ENCODE measurements at regions not wholly inside any gene's neighbourhood (a gene's known extent, or its start where the extent isn't known, plus 50 kb on each side); places are given as distances from the start of the nearest gene placed in this dataset.

DNA sequence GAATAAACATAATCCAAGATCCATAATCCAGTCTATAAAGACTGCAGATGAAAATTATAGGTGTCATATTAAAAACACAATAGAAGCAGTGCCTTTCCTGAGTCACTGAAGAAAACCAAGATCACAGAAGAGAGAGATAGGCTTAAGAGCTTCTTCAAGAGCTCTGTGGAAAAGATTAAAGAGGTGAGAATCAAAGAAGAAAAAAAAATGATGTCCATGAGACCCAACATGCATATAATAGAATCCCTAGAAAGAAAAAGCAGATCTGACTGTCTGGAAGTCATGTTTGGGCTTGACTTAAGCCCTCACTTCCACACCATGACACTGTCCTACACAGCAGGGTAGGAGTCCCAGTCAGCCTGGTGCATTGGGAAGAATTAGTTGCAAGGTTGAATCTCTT, 205.6 kb upstream of the PROK2 start:
- BruUV-seq (replicated peaks): no TSS peak

DNA sequence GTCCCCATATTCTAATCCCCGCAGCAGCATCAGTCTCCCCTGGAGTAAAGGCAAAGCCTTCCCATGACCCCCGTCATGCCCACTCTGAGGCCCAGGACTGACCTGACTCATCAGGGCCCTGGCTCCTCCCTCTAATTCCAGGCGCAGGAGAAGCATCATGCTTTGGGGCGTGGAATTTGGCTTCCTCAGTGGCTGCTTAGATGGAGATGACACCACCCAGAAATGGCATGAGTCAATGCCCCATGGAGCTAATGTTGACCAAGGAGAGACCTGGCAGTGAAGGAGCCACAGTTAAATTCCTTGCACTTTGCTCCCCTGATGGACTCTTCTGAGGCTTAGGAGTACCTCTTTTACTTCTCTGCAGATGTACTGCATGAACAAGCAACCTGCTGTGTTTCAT, 204.2 kb upstream of the PROK2 start:
- in situ Hi-C loops (cut with HindIII; ENCODE audit: low pct_unique_long_range_greater_than_20kb, low sequenced_read_pairs): no loop called here
- H3K27ac ChIP-seq (ENCODE audit: low read length): no peak overlapping the region
- no peaks in the 10 kb centered on the region for H3K9me3 ChIP-seq (ENCODE audit: control insufficient read depth, insufficient read depth, low read depth, low read length)
- BruUV-seq (replicated peaks): no TSS peak
- DNase-seq (ENCODE audit: low read depth, low spot score): no peak
- ChIA-PET POLR2A (no interaction called here), CTCF (no interaction called here)
- ATAC-seq: no peak
- no peaks in the 10 kb centered on the region for H3K4me1 ChIP-seq (ENCODE audit: control insufficient read depth, insufficient read depth, low read length)
- H3K36me3 ChIP-seq (ENCODE audit: control insufficient read depth, insufficient read depth, low read length): no peaks in the 10 kb centered on the region
- no peaks in the 10 kb centered on the region for H3K27me3 ChIP-seq (ENCODE audit: control insufficient read depth, insufficient read depth, low read length)
- no peak for TF ChIP-seq SIN3A (IDR thresholded peaks at IDR 0.05; ENCODE audit: borderline replicate concordance, insufficient read depth, low read depth, low read length)
- no peak for TF ChIP-seq POLR2AphosphoS5 (IDR thresholded peaks at IDR 0.05; ENCODE audit: low read depth, low read length)
- TF ChIP-seq, protein P1, sequence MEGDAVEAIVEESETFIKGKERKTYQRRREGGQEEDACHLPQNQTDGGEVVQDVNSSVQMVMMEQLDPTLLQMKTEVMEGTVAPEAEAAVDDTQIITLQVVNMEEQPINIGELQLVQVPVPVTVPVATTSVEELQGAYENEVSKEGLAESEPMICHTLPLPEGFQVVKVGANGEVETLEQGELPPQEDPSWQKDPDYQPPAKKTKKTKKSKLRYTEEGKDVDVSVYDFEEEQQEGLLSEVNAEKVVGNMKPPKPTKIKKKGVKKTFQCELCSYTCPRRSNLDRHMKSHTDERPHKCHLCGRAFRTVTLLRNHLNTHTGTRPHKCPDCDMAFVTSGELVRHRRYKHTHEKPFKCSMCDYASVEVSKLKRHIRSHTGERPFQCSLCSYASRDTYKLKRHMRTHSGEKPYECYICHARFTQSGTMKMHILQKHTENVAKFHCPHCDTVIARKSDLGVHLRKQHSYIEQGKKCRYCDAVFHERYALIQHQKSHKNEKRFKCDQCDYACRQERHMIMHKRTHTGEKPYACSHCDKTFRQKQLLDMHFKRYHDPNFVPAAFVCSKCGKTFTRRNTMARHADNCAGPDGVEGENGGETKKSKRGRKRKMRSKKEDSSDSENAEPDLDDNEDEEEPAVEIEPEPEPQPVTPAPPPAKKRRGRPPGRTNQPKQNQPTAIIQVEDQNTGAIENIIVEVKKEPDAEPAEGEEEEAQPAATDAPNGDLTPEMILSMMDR (IDR thresholded peaks at IDR 0.05): no peak
- TF ChIP-seq, protein P2, sequence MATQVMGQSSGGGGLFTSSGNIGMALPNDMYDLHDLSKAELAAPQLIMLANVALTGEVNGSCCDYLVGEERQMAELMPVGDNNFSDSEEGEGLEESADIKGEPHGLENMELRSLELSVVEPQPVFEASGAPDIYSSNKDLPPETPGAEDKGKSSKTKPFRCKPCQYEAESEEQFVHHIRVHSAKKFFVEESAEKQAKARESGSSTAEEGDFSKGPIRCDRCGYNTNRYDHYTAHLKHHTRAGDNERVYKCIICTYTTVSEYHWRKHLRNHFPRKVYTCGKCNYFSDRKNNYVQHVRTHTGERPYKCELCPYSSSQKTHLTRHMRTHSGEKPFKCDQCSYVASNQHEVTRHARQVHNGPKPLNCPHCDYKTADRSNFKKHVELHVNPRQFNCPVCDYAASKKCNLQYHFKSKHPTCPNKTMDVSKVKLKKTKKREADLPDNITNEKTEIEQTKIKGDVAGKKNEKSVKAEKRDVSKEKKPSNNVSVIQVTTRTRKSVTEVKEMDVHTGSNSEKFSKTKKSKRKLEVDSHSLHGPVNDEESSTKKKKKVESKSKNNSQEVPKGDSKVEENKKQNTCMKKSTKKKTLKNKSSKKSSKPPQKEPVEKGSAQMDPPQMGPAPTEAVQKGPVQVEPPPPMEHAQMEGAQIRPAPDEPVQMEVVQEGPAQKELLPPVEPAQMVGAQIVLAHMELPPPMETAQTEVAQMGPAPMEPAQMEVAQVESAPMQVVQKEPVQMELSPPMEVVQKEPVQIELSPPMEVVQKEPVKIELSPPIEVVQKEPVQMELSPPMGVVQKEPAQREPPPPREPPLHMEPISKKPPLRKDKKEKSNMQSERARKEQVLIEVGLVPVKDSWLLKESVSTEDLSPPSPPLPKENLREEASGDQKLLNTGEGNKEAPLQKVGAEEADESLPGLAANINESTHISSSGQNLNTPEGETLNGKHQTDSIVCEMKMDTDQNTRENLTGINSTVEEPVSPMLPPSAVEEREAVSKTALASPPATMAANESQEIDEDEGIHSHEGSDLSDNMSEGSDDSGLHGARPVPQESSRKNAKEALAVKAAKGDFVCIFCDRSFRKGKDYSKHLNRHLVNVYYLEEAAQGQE (IDR thresholded peaks at IDR 0.05; ENCODE audit: insufficient read depth in 1 of 2, low read depth in 2 of 2, low read length in 1 of 2): no peak
- no peak for TF ChIP-seq TCF7L2 (IDR thresholded peaks at IDR 0.05; ENCODE audit: low read depth, low read length)
- no peak overlapping the region for H3K4me3 ChIP-seq (ENCODE audit: low read depth in 2 of 2, low read length in 2 of 2)
- intact Hi-C loops (cut with micrococcal nuclease; ENCODE audit: unreplicated experiment): no loop called here

More for the DNA sequence above, 205.6 kb upstream of the PROK2 start:
- no peak overlapping the region for H3K27ac ChIP-seq (ENCODE audit: low read length)
- no peaks in the 10 kb centered on the region for H3K4me1 ChIP-seq (ENCODE audit: control insufficient read depth, insufficient read depth, low read length)
- in situ Hi-C loops (cut with HindIII; ENCODE audit: low pct_unique_long_range_greater_than_20kb, low sequenced_read_pairs): no loop called here
- no peaks in the 10 kb centered on the region for H3K9me3 ChIP-seq (ENCODE audit: control insufficient read depth, insufficient read depth, low read depth, low read length)
- TF ChIP-seq SIN3A (IDR thresholded peaks at IDR 0.05; ENCODE audit: borderline replicate concordance, insufficient read depth, low read depth, low read length): no peak
- TF ChIP-seq, protein P2 (IDR thresholded peaks at IDR 0.05; ENCODE audit: insufficient read depth in 1 of 2, low read depth in 2 of 2, low read length in 1 of 2): no peak
- TF ChIP-seq, protein P1 (IDR thresholded peaks at IDR 0.05): no peak
- no peak for TF ChIP-seq TCF7L2 (IDR thresholded peaks at IDR 0.05; ENCODE audit: low read depth, low read length)
- TF ChIP-seq POLR2AphosphoS5 (IDR thresholded peaks at IDR 0.05; ENCODE audit: low read depth, low read length): no peak
- CTCF ChIA-PET: no interaction called here
- ATAC-seq (no peak), DNase-seq (ENCODE audit: low read depth, low spot score) (no peak)
- POLR2A ChIA-PET: no interaction called here
- no peaks in the 10 kb centered on the region for H3K36me3 ChIP-seq (ENCODE audit: control insufficient read depth, insufficient read depth, low read length)
- intact Hi-C loops (cut with micrococcal nuclease; ENCODE audit: unreplicated experiment): no loop called here
- H3K4me3 ChIP-seq (ENCODE audit: low read depth in 2 of 2, low read length in 2 of 2): no peak overlapping the region
- H3K27me3 ChIP-seq (ENCODE audit: control insufficient read depth, insufficient read depth, low read length): no peaks in the 10 kb centered on the region
